Neuron (in vitro differentiated cells): ENCODE measurements at regions not wholly inside any gene's neighbourhood (a gene's known extent, or its start where the extent isn't known, plus 50 kb on each side); places are given as distances from the start of the nearest gene placed in this dataset.
"Not testable (repeated sequence)": the region's sequence is repeated elsewhere in the genome, so short reads cannot be mapped to it uniquely, and the experiment has no call there.

Source experiments
- H2AFZ ChIP-seq: one replicate; pipeline ENCODE4 v1.6.1; 2013; ENCODE audit warnings: low read depth, mild to moderate bottlenecking, inconsistent platforms, low read length, moderate library complexity
- H3K27me3 ChIP-seq: one replicate; pipeline ENCODE4 v1.6.1; 2013; ENCODE audit warnings: low read length; ENCODE audit not compliant: insufficient read depth
- H3K36me3 ChIP-seq: one replicate; pipeline ENCODE4 v1.6.1; 2013; ENCODE audit warnings: low read length; ENCODE audit not compliant: insufficient read depth
- H3K4me1 ChIP-seq: one replicate; pipeline ENCODE4 v1.6.1; 2013; ENCODE audit warnings: low read length; ENCODE audit not compliant: insufficient read depth
- H3K4me3 ChIP-seq: 2 replicates; pipeline ENCODE4 v1.5.1; 2013; ENCODE audit warnings: mild to moderate bottlenecking, low read length, moderate library complexity
- H3K9me3 ChIP-seq: one replicate; pipeline ENCODE4 v1.6.1; 2013; ENCODE audit warnings: low read length

DNA sequence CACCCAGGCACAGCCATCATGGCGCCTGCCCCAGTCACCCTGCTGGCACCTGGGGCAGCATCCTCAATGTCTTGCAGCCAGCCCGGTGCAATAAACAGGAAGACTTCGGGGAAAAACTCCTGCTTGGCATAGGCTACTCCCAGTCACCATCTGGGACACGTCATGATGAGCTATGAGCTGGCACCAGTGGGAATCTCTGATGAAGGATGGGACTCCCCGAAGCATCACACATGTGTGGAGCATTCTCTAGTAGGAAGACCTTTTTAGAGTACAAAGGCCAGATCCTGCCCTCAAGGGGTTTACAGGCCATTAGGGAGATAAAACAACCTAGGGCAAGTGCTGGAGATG, 208.0 kb upstream of the IRF2BP2 start:
- H3K36me3 ChIP-seq = not testable (repeated sequence)

GRCh38 chr1:234817313-234818039, 207.5 kb upstream of the IRF2BP2 start:
- not testable (repeated sequence) for H3K4me3 ChIP-seq, H2AFZ ChIP-seq, H3K36me3 ChIP-seq, H3K4me1 ChIP-seq, H3K27me3 ChIP-seq, H3K9me3 ChIP-seq

More for the DNA sequence above, 208.0 kb upstream of the IRF2BP2 start:
- not testable (repeated sequence) for H2AFZ ChIP-seq, H3K27me3 ChIP-seq, H3K4me1 ChIP-seq, H3K4me3 ChIP-seq, H3K9me3 ChIP-seq

DNA sequence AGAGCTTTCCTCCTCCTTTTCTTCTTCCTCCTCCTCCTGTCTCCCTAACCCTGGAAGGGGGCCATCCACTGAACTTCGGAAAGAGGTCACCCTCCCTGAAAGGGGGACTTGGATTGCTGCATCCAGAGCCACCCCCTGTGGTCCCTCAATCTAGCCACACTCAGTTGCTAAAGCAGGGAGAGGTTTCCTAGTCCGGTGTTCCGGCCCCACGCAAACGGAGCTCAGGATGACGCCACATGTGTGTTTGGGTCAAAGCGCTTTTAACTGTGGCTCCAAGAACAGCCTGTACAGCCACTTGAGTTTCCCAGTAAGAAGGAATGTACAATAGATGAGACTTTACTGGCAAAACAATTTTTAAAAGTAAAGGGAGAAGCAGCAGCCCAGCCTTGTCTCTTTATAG, 206.9 kb upstream of the IRF2BP2 start:
- H3K4me3 ChIP-seq, H3K4me1 ChIP-seq, H2AFZ ChIP-seq, H3K27me3 ChIP-seq, H3K9me3 ChIP-seq, H3K36me3 ChIP-seq: not testable (repeated sequence)

GRCh38 chr1:234816186-234816851, 206.3 kb upstream of the IRF2BP2 start:
- H3K4me3 ChIP-seq, H2AFZ ChIP-seq, H3K4me1 ChIP-seq, H3K9me3 ChIP-seq, H3K36me3 ChIP-seq, H3K27me3 ChIP-seq: not testable (repeated sequence)

GRCh38 chr1:234815295-234815815, 205.4 kb upstream of the IRF2BP2 start:
- H3K36me3 ChIP-seq, H3K9me3 ChIP-seq, H3K27me3 ChIP-seq, H3K4me1 ChIP-seq, H3K4me3 ChIP-seq, H2AFZ ChIP-seq: not testable (repeated sequence)

GRCh38 chr1:234814235-234814634, 204.3 kb upstream of the IRF2BP2 start:
- H3K36me3 ChIP-seq, H2AFZ ChIP-seq, H3K4me1 ChIP-seq, H3K9me3 ChIP-seq, H3K27me3 ChIP-seq, H3K4me3 ChIP-seq: not testable (repeated sequence)

DNA sequence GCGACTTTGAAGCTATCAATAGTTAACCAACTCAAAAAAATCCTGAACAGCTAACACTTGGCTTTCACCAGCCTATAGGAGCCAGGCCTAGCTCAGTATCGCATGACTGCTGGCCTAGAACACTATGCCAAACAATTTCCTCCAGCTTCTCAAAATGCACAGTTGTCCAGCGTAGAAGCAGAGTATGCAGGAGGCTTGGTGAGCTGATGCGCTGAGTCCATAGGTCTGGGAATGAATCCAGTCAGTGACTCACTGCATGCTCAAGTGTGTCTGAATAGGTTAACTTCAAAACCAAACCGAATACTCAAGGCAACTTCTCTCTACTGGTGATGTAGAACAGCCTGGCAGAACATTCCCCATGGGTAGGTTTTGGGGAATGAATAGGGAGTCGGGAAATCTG, 201.8 kb upstream of the IRF2BP2 start:
- not testable (repeated sequence) for H3K4me1 ChIP-seq, H3K4me3 ChIP-seq, H3K27me3 ChIP-seq, H2AFZ ChIP-seq, H3K36me3 ChIP-seq, H3K9me3 ChIP-seq

DNA sequence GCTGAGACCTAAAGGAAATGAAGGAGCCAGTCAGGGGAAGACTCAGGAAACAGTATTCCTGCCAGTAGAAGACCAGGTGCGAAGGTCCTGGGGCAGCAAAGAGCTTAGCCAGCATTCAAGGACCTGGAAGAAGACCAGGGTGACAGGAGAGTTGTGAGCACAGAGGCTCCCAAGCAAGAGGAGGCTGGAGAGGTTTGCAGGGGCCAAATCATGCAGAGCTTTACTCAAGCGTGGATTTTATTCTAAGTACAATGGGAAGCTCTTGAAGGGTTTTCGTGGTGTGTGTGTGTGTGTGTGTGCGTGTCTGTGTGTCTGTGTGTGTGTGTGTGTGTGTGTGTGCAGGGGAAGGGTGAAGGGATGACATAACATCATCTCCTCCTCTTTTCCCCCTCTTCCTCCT, 200.7 kb upstream of the IRF2BP2 start:
- H3K4me3 ChIP-seq, H3K36me3 ChIP-seq, H3K9me3 ChIP-seq, H3K4me1 ChIP-seq, H3K27me3 ChIP-seq, H2AFZ ChIP-seq: not testable (repeated sequence)

DNA sequence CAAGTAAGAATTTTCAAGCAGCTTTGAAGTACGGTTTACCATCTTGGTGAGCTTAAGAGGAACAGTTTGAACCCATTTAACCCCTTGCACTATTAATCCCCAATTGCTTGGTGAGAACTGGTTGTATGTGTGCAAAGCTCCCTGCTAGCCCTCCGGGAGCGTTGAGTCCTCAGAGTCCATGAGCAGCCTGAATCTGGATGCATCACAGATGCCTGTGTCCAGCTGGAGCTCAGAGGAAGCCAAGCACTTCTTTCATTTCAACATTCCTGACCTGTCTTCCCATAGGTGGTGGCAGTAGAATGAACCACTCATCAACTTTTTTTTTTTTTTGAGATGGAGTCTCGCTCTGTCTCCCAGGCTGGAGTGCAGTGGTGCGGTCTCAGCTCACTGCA, 199.9 kb upstream of the IRF2BP2 start:
- not testable (repeated sequence) for H3K9me3 ChIP-seq, H3K4me1 ChIP-seq, H3K36me3 ChIP-seq, H3K27me3 ChIP-seq, H2AFZ ChIP-seq, H3K4me3 ChIP-seq

DNA sequence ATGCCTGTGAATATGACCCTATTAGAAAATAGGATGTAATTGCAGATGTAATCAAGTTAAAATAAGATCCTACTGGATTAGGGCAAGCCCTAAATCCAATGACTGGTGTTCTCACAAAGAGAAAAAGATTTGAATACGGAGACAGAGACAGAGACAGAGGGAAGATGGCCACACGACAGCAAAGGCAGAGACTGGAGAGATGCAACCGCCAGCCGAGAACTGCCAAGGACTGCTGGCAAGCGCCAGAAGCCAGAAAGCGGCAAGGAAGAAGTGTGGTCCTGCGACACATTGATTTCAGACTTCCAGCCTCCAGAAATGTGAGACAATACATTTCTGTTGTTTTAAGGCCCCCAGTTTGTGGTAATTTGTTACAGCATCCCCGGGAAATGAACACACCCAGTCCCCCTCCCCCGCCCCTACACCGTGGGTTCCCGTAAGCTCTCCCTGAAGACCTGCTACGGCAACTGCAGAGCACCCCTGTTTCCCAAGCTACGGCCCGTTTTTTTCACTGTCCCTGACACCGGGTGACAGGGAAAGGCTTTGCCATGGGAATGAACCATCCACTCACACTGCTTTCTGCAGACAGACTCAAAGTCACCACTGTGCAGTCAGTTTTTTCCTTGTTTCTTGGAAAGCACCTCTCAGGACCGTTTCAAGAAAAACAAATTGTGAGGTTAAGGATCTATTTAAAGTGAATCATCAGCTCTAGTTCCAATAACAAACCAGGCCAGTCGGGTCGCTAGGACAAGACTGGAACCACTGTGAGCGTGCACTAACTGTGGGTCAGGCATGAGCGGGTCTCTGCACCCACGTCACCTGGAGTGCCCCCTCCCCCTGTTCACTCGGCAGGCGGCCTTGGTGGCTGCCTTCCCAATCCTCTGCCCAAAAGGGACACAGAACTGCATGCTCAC, 199.2 kb upstream of the IRF2BP2 start:
- H3K9me3 ChIP-seq, H3K4me3 ChIP-seq, H2AFZ ChIP-seq, H3K27me3 ChIP-seq, H3K36me3 ChIP-seq, H3K4me1 ChIP-seq: not testable (repeated sequence)

DNA sequence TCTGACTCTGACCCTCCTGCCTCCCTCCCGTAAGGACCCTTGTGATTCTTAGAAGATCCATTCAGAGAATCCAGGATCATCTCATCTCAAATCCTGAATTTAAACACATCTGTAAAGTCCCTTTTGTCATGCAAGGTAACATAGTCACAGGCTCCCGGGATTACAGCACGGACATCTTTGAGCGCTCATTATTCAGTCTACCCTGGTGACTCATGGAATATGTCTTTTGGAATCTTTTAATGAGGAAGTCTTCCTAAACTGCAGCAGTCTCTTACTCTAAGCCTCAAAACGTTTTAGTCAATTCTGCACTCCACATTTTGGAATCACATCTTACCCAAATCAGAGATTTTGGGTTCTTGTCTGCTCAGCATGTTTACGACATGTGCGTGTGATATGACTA, 198.5 kb upstream of the IRF2BP2 start:
- not testable (repeated sequence) for H3K27me3 ChIP-seq, H3K36me3 ChIP-seq, H2AFZ ChIP-seq, H3K4me3 ChIP-seq, H3K4me1 ChIP-seq, H3K9me3 ChIP-seq

GRCh38 chr1:234807705-234808104, 197.7 kb upstream of the IRF2BP2 start:
- H3K9me3 ChIP-seq, H3K4me3 ChIP-seq, H3K27me3 ChIP-seq, H3K36me3 ChIP-seq, H3K4me1 ChIP-seq, H2AFZ ChIP-seq: not testable (repeated sequence)

GRCh38 chr1:234802586-234802985, 192.6 kb upstream of the IRF2BP2 start:
- H3K4me1 ChIP-seq, H3K36me3 ChIP-seq, H3K27me3 ChIP-seq, H3K9me3 ChIP-seq, H2AFZ ChIP-seq, H3K4me3 ChIP-seq: not testable (repeated sequence)
